Liver (tissue), 8 donors: ENCODE measurements at regions not wholly inside any gene's neighbourhood (a gene's known extent, or its start where the extent isn't known, plus 50 kb on each side); places are given as distances from the start of the nearest gene placed in this dataset.

Experiments
- DNase-seq: peaks from one replicate; pipeline ENCODE4 v3.0.0-alpha.2; 2017; ENCODE audit warnings: low spot score
- H3K27ac ChIP-seq, 2 donors: one replicate each; pipeline ENCODE4 v1.7.0; 2013; ENCODE audit warnings: inconsistent platforms in 2 of 2, low read length in 2 of 2, control low read depth in 1 of 2, low read depth in 1 of 2, mild to moderate bottlenecking in 1 of 2
- H3K27me3 ChIP-seq, 4 donors: one replicate each; pipeline versions ENCODE4 v1.6.1 to v1.7.0; 2013; ENCODE audit warnings: low read length in 3 of 4, inconsistent platforms in 1 of 4, mild to moderate bottlenecking in 1 of 4, moderate library complexity in 1 of 4; ENCODE audit not compliant: control insufficient read depth in 4 of 4, insufficient read depth in 4 of 4
- H3K36me3 ChIP-seq, 4 donors: one replicate each; pipeline versions ENCODE4 v1.6.1 to v1.7.0; 2013; ENCODE audit warnings: low read length in 3 of 4, mild to moderate bottlenecking in 3 of 4, low read depth in 1 of 4, moderate library complexity in 1 of 4; ENCODE audit not compliant: control insufficient read depth in 4 of 4, insufficient read depth in 3 of 4
- H3K4me1 ChIP-seq, 4 donors: one replicate each; pipeline versions ENCODE4 v1.6.1 to v1.7.0; 2013; ENCODE audit warnings: low read length in 3 of 4, mild to moderate bottlenecking in 3 of 4, moderate library complexity in 1 of 4; ENCODE audit not compliant: control insufficient read depth in 4 of 4, insufficient read depth in 4 of 4
- H3K4me3 ChIP-seq, 3 donors: one replicate each; pipeline versions ENCODE4 v1.6.1 to v1.7.0; 2013; ENCODE audit warnings: low read length in 3 of 3, control low read depth in 1 of 3, low read depth in 1 of 3, mild to moderate bottlenecking in 1 of 3
- H3K9ac ChIP-seq, 2 donors: one replicate each; pipeline ENCODE4 v1.7.0; 2013; ENCODE audit warnings: low read length in 2 of 2, mild to moderate bottlenecking in 2 of 2, moderate library complexity in 2 of 2, control low read depth in 1 of 2, low read depth in 1 of 2
- H3K9me3 ChIP-seq, 4 donors: one replicate each; pipeline versions ENCODE4 v1.6.1 to v1.7.0; 2013; ENCODE audit warnings: low read length in 3 of 4; ENCODE audit not compliant: control insufficient read depth in 4 of 4
- ATF3 ChIP-seq: IDR thresholded peaks from 2 replicates; pipeline ENCODE4 v1.6.1; 2016; ENCODE audit warnings: antibody characterized with exemption
- CTCF ChIP-seq: fragments of 150-350 bp; IDR thresholded peaks from 2 replicates; pipeline ENCODE4 v1.5.1; 2017; ENCODE audit warnings: improper control_type of control experiment, low read depth, low read length; ENCODE audit not compliant: missing input control
- EGR1 ChIP-seq, 2 donors: IDR thresholded peaks; 2 replicates each; pipeline ENCODE4 v1.6.1; 2016 to 2018; ENCODE audit warnings: antibody characterized with exemption in 2 of 2, low read depth in 2 of 2
- FOXA1 ChIP-seq: IDR thresholded peaks from 2 replicates; pipeline ENCODE4 v1.6.1; 2016; ENCODE audit warnings: antibody characterized with exemption
- FOXA2 ChIP-seq: IDR thresholded peaks from 2 replicates; pipeline ENCODE4 v1.6.1; 2016; ENCODE audit warnings: antibody characterized with exemption
- GABPA ChIP-seq, 2 donors: IDR thresholded peaks in 1 of 2; conservative IDR thresholded peaks in 1 of 2; 2 replicates each; pipeline ENCODE4 v1.6.1; 2016; ENCODE audit warnings: antibody characterized with exemption in 2 of 2, mild to moderate bottlenecking in 1 of 2, moderate library complexity in 1 of 2
- HNF4A ChIP-seq, 2 donors: conservative IDR thresholded peaks; 2 replicates each; pipeline ENCODE4 v1.6.1; 2016; ENCODE audit warnings: antibody characterized with exemption in 2 of 2, mild to moderate bottlenecking in 2 of 2
- HNF4G ChIP-seq: IDR thresholded peaks from 2 replicates; pipeline ENCODE4 v1.6.1; 2016; ENCODE audit warnings: antibody characterized with exemption
- JUND ChIP-seq, 2 donors: IDR thresholded peaks; 2 replicates each; pipeline ENCODE4 v1.6.1; 2016; ENCODE audit warnings: antibody characterized with exemption in 2 of 2
- MAX ChIP-seq: IDR thresholded peaks from 2 replicates; pipeline ENCODE4 v1.6.1; 2016; ENCODE audit warnings: antibody characterized with exemption
- NR2F2 ChIP-seq: IDR thresholded peaks from 2 replicates; pipeline ENCODE4 v1.6.1; 2016; ENCODE audit warnings: antibody characterized with exemption
- RAD21 ChIP-seq, 2 donors: IDR thresholded peaks; 2 replicates each; pipeline ENCODE4 v1.6.1; 2016; ENCODE audit warnings: antibody characterized with exemption in 2 of 2, mild to moderate bottlenecking in 2 of 2
- REST ChIP-seq: IDR thresholded peaks from 2 replicates; pipeline ENCODE4 v1.6.1; 2016; ENCODE audit warnings: antibody characterized with exemption, mild to moderate bottlenecking
- RXRA ChIP-seq, 2 donors: IDR thresholded peaks; 2 replicates each; pipeline ENCODE4 v1.6.1; 2017 to 2018; ENCODE audit warnings: antibody characterized with exemption in 2 of 2, mild to moderate bottlenecking in 1 of 2
- SP1 ChIP-seq: IDR thresholded peaks from 2 replicates; pipeline ENCODE4 v1.6.1; 2018; ENCODE audit warnings: antibody characterized with exemption, mild to moderate bottlenecking
- YY1 ChIP-seq: IDR thresholded peaks from 2 replicates; pipeline ENCODE4 v1.6.1; 2016; ENCODE audit warnings: antibody characterized with exemption, mild to moderate bottlenecking
- ZBTB33 ChIP-seq: IDR thresholded peaks from 2 replicates; pipeline ENCODE4 v1.6.1; 2016; ENCODE audit warnings: antibody characterized with exemption
- WGBS: extraction: QIAGEN DNeasy Blood & Tissue Kit; methylation state at CpG from one replicate; pipeline ENCODE4 v1.1.7; 2013; 5-methylcytosine and 5-hydroxymethylcytosine counted together
- donor health status: healthy.
- donor health status: healthy.
- donor health status: healthy.
- donor health status: healthy.
- donor health status: healthy.

- H3K4me1 ChIP-seq: no peaks in the 10 kb centered on the region
- TF ChIP-seq REST (no peak), MAX (no peak), EGR1 (IDR thresholded peaks at IDR 0.05; ENCODE audit: low read depth in 2 of 2) (no peak), HNF4A (conservative IDR thresholded peaks at IDR 0.05) (no peak), YY1 (no peak), ATF3 (no peak), ZBTB33 (no peak), NR2F2 (no peak), RXRA (IDR thresholded peaks at IDR 0.05) (no peak), FOXA1 (no peak), HNF4G (no peak), SP1 (no peak)
- no peaks in the 10 kb centered on the region for H3K36me3 ChIP-seq
- DNase-seq: no peak
- H3K9ac ChIP-seq: no peak overlapping the region
- no peak overlapping the region for H3K27ac ChIP-seq
- no peaks in the 10 kb centered on the region for H3K9me3 ChIP-seq
- H3K27me3 ChIP-seq: no peaks in the 10 kb centered on the region
- WGBS: 12% methylated on average over 2 of the region's 2 CpGs
- no peak overlapping the region for H3K4me3 ChIP-seq
Observed at GRCh38 chr16:62625326-62625725, 589.1 kb upstream of the CDH8 start.

- Histone ChIP-seq H3K4me3 (no peak overlapping the region), H3K36me3 (no peaks in the 10 kb centered on the region), H3K9ac (no peak overlapping the region), H3K27me3 (no peaks in the 10 kb centered on the region), H3K9me3 (no peaks in the 10 kb centered on the region), H3K27ac (no peak overlapping the region), H3K4me1 (no peaks in the 10 kb centered on the region)
- no peak for DNase-seq
- TF ChIP-seq NR2F2 (no peak), CTCF (no peak), YY1 (no peak), HNF4A (conservative IDR thresholded peaks at IDR 0.05) (no peak), ZBTB33 (no peak), FOXA2 (no peak), RAD21 (IDR thresholded peaks at IDR 0.05) (no peak), FOXA1 (no peak), REST (no peak), HNF4G (no peak), JUND (IDR thresholded peaks at IDR 0.05) (no peak), ATF3 (no peak), GABPA (IDR thresholded peaks at IDR 0.05 in 1 of 2, conservative IDR thresholded peaks at IDR 0.05 in 1 of 2) (no peak)
Observed at GRCh38 chr16:62620275-62620674, 584.0 kb upstream of the CDH8 start.
